GM12875 (cell line): ENCODE measurements at regions not wholly inside any gene's neighbourhood (a gene's known extent, or its start where the extent isn't known, plus 50 kb on each side); places are given as distances from the start of the nearest gene placed in this dataset.

Experiments
- H3K4me3 ChIP-seq: one replicate; pipeline ENCODE4 v1.5.1; 2011; ENCODE audit warnings: low read depth, low read length, control low read depth
- CTCF ChIP-seq: IDR thresholded peaks from 2 replicates; pipeline ENCODE4 v1.5.1; 2011; ENCODE audit warnings: low read depth, mild to moderate bottlenecking, control low read depth, inconsistent platforms, low read length, moderate library complexity, borderline replicate concordance; ENCODE audit not compliant: insufficient read depth

GRCh38 chr10:62728479-62728878 lies 76.0 kb upstream of the ADO start:
- no peak for TF ChIP-seq CTCF

GRCh38 chr10:62732841-62733653 lies 71.5 kb upstream of the ADO start:
- no peak overlapping the region for H3K4me3 ChIP-seq
- TF ChIP-seq CTCF = no peak

More at GRCh38 chr10:62728479-62728878, 76.0 kb upstream of the ADO start:
- no peak overlapping the region for H3K4me3 ChIP-seq

- no peak for TF ChIP-seq CTCF
- no peak overlapping the region for H3K4me3 ChIP-seq
These were observed 70.7 kb upstream of the ADO start for GRCh38 chr10:62733654-62734293.

GRCh38 chr10:62734781-62735463 lies 69.6 kb upstream of the ADO start:
- no peak for TF ChIP-seq CTCF
- H3K4me3 ChIP-seq = no peak overlapping the region

- TF ChIP-seq CTCF = no peak
- no peak overlapping the region for H3K4me3 ChIP-seq
These were observed 68.9 kb upstream of the ADO start for GRCh38 chr10:62735464-62736167.

GRCh38 chr10:62736168-62736546 lies 68.4 kb upstream of the ADO start:
- no peak for TF ChIP-seq CTCF
- no peak overlapping the region for H3K4me3 ChIP-seq
